AG20443 (cell line): ENCODE measurements at regions not wholly inside any gene's neighbourhood (a gene's known extent, or its start where the extent isn't known, plus 50 kb on each side); places are given as distances from the start of the nearest gene placed in this dataset.
"Not testable (repeated sequence)": the region's sequence is repeated elsewhere in the genome, so short reads cannot be mapped to it uniquely, and the experiment has no call there.

Experiments
- DNase-seq: peaks from one replicate; pipeline ENCODE4 v3.0.0; 2012; ENCODE audit warnings: low spot score, mixed read lengths

- peak; percentile 70 for DNase-seq
These were observed 341.2 kb upstream of the C2CD4B start for GRCh38 chr15:62506217-62506805.

DNA sequence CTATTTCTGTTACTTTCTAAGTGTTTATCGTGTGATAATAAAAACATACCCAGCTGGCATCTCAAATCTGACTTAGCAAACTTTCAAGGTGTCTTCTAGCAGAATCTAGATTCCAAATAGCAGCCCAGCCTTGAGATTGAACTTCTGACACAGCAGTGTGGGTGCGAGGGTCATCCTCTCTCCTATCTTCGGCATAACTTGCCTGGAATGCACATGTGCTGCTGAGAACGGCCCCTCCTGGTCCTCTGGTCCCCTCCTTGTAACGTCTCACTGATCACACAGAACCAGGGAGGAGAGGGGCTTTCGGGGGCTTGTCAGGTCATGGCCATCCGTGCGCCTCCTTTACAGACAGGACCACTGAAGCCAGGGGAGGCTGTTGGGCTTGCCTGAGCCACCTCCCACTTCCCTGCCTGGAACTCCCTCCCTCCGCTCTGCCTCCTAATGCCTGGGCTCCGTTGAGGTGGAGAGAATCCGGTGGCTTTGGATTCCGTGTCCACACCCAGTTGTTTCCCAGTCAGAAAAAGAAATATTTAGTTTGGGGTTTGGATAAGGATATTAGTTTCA lies 344.4 kb upstream of the C2CD4B start:
- DNase-seq, result no peak

DNA sequence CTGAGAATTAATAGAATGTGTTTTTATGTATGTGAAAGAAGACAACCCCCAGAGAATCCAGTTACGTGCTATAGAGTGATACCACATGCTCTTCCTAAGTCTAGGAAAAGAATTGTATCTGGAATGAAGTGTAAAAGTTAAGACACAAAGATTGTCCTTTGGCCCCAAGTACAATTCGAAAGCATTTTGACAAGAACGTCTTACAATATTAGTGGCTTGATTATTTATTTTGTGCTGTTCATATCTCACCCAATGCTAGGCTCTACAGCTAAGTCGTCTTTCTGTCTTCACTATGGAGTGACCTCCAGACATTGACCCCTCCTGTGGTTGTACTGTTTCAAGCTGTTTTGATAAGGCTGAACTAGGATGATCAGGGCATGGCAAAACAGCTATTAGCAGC lies 345.7 kb upstream of the C2CD4B start:
- DNase-seq, result no peak

GRCh38 chr15:62512904-62513303 lies 347.8 kb upstream of the C2CD4B start:
- DNase-seq, result no peak

DNA sequence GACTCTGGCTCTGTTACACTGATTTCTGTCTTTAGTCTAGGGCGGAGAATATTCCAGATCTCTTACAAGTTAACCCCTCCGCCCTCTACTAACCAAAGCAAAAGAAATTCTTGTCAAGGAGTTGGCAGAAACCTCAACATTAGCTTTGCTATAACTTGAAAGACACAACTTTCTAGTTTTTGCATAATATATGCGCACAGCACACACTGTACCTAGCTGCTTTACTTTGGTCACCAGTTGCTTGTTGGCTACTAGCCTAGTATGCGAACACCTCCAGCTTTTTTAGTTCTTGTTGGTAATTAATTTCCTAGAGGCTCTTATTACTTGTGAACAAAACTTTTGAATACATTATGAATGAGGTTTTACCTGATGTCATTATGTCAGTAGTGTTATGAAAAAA lies 348.8 kb upstream of the C2CD4B start:
- no peak for DNase-seq

GRCh38 chr15:62515696-62516395 lies 350.8 kb upstream of the C2CD4B start:
- DNase-seq, result no peak

DNA sequence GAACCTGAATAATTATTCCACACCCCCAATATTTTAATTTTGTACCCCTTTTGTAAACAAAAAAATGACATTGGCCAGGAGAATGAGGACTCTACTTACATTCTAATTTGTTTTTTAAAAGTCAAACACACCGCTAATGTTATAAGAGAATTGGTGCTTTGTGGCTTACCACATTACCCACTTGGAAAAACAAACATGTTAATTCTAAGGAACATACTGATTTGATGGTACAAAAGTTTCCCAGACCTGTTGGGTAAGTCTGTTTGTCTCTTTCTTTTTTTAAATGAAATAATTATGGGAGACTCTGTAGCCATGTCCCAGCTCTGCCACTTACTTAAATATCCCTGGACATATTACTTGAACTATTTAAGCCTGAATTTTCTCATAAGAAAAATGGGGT lies 352.5 kb upstream of the C2CD4B start:
- DNase-seq, result no peak

GRCh38 chr15:62518666-62519065 lies 353.6 kb upstream of the C2CD4B start:
- not testable (repeated sequence) for DNase-seq

- no peak for DNase-seq
These were observed 354.8 kb upstream of the C2CD4B start for GRCh38 chr15:62519900-62520299.

GRCh38 chr15:62520887-62521286 lies 355.8 kb upstream of the C2CD4B start:
- no peak for DNase-seq

GRCh38 chr15:62521396-62521795 lies 356.3 kb upstream of the C2CD4B start:
- no peak for DNase-seq

- peak; percentile 30 for DNase-seq
These were observed 359.8 kb upstream of the C2CD4B start for GRCh38 chr15:62524848-62525247.

DNA sequence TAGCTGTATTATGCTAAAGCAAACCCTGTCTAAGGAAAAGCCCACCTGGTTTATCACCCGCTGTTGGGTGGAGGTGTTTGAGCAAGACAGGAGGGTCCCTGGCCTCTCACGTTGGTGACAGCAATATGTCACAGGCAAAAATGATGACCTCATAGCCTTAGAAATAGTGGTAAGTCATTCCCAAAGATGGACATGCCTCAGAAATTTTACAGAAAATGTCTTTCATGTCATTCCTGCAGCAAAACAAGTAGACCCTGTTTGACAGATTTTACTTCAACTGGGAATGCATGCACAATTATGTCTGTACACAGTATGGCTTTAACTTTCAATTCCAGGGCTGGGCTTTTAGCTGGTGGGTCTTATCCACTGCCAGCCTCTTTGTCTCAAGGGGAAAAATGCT lies 362.3 kb upstream of the C2CD4B start:
- DNase-seq, result no peak

GRCh38 chr15:62528505-62528904 lies 363.4 kb upstream of the C2CD4B start:
- no peak for DNase-seq

DNA sequence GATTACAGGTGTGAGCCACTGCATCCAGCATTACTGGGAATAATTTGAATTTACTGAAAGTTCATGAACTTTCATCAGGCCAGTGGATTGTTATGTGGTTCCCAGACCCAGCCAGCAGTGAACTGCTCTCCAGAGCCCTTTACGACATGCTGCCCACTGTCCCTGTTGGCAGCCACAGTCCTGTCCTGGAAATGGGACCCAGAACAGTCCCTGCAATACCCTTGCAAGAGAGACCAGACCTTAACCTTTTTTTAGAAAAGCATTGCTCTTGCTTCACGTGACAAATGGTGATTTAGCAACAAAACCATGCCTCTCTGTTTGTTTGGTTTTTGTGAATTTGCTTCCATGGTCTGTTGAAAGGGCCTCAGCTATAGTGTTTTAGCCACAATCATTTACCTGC lies 367.3 kb upstream of the C2CD4B start:
- no peak for DNase-seq

GRCh38 chr15:62533687-62534086 lies 368.6 kb upstream of the C2CD4B start:
- DNase-seq, result no peak

DNA sequence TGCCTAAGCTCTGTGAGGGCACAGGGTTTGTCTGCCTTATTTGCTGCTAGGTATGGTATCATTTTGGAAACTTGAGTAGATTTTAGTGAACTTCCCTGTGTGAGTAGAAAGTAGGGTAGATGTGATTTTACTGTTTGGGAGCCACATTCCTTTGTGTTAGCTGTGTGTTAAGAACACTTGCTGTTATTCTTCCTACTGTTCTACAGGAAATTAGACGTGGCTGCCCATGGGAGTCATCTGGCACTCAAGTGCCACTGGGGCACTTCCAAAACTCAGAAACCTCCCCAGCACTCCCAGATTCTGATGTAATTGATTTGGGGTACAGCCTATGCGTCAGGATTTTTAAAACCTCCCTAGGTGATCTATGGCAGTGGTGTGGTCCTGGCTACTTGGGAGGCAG lies 369.9 kb upstream of the C2CD4B start:
- no peak for DNase-seq

DNA sequence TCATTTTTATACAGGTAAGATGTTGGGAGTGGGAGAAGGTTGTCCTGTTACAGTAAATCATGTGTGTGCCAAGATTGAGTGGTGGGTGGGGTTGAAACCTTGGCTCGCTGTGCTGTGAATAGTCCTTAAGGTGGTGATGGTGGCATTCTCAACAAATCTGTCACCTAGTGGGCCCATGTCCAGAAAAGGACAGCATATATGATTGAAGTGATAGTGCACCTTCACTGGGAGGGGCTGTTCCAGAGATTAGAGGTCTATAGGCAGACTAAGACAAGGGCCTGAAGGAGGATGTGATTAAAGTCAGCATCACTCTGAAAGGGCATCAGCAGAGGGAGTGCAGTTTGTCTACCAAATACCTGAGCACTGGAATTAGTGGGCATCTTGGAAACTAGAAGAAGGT lies 374.2 kb upstream of the C2CD4B start:
- no peak for DNase-seq

DNA sequence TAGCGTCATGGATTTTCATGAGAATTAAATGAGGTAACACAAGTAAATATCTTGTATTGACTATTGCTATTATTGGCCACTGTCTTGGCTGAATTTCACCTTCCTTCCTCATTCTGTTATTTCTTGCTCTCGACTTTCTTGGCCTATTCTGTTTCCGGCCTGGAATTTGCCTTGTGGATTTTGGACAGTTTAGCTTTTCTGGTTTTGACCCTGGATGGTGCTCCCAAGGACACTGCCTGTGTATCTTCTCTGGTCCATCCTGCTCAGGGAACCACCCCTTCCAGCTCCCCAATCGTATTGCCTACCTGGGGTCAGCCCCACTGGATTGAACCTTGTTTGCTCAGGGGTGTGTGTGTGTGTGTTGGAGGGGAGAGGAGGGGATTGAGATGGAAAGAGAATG lies 376.2 kb upstream of the C2CD4B start:
- DNase-seq, result no peak

- no peak for DNase-seq
These were observed 376.8 kb upstream of the C2CD4B start for GRCh38 chr15:62541846-62542245.

GRCh38 chr15:62544446-62544845 lies 379.4 kb upstream of the C2CD4B start:
- no peak for DNase-seq

DNA sequence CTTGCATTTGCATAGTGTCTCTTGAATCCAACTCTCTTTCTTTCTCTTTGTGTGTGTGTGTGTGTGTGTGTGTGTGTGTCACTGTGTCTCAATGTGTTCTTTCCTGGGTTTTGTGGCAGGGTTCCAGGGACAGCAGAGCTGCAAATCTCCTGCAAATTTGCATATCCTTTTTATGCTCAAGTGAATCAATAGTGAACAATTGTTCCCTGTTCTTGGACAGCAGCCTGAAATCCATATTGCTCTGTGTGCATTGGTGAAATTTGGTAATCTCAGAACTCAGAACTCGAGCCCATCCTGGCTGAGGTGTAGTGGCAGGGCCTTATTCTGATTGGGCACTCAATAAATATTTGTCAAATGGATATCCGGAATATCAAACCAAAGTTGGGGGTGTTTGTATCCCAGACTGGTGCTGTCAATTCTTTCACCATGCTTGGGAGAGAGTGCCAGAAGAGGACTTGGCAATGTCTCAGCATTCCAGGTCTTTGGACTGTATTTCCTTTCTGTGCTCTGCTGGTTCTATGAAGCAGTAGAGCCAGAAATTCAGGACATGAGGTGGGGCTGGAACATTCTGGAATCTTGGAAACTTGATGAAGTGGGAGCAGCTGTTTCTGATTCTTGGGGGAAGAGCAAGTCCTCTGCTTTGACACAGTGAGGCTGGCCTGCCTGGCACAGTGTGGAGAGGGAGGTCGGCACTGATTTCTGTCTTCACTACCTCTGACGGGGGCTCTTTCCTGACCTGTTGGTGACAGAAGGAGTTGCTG lies 380.6 kb upstream of the C2CD4B start:
- DNase-seq, result peak; percentile 66

DNA sequence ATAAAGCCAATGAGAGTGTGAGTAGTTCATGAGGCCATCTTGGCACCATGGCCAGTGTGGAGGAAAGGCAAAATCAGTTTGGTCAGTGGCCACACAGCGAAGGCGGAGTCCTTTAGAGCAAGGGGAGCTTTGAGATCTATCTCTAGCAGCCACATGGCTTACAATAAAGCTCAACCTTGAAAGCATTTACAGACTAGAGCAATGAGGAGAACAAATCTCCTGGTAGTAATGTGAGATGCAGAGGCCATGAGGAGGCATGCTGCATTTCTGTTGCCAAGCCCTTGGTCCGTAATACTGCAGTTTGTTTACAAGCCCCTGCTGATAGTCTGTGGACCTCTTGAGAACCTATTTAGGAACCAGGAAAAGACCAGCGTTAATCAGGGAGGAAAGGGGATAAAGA lies 381.5 kb upstream of the C2CD4B start:
- no peak for DNase-seq
